ACHN (cell line): ENCODE measurements at regions not wholly inside any gene's neighbourhood (a gene's known extent, or its start where the extent isn't known, plus 50 kb on each side); places are given as distances from the start of the nearest gene placed in this dataset.

Experiments
- DNase-seq: peaks from one replicate; pipeline ENCODE4 v3.0.0-alpha.2; 2015
- in situ Hi-C: cut with HindIII; loops from 2 replicates; pipeline ENCODE4 v1.10.0; 2017; ENCODE audit warnings: low sequenced_read_pairs, low pct_ligation_motif_present, low pct_unique_long_range_greater_than_20kb

DNA sequence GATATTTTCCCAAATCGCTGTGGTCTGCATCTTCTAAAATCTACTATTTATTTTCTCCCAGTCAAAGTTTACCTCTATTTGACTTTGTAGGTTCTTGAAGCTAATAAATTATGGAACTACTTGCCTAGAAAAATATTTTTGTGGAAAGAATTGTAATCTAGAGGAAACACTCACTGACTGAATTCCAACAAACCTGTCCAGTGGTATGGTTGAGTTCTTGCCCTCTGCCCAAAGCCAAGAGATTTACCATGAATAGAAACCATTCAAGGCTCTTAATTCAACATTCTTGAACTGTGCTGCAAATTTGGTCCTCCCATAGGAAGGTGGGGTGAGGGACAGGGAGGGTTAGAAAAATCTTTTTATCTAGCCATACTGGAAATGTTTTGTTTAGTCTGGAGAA, 233.9 kb upstream of the MAP3K1 start:
- in situ Hi-C loops: no loop called here
- DNase-seq: no peak

DNA sequence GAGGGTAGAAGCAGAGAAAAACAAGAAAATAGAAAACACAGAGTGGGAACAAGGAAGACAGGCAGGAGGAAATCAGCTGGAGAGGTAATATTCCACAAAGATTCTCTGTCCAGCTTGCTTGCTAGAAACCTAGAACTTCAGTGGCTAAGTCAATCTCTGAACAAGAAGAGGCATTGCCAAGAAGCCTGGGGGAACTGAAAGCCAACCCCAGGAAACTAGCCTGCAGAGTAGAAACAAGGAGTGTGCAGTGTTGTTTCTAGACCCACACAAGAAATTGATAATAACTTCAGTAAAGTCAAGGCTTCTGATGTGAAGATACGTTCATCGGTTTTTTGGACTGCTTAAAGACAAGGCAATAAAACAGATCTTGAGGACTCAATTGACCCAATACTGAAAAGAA, 234.5 kb upstream of the MAP3K1 start:
- in situ Hi-C loops: no loop called here

DNA sequence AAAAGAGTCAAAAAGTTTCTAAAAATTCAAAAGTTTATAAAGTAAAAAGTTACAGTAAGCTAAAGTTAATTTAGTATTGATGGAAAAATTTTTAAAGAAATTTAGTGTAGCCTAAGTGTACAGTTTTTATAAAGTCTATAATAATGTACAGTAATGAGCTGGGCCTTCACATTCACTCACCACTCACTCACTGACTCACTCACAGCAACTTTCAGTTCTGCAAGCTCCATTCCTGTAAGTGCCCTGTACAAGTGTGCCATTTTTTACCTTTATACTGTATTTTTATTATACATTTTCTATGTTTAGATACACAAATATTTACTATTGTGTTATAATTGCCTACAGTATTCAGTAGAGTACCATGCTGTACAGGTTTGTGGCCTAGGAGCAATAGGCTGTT, 239.5 kb upstream of the MAP3K1 start:
- no peak for DNase-seq
- in situ Hi-C loops: no loop called here

More for the DNA sequence above, 234.5 kb upstream of the MAP3K1 start:
- DNase-seq: no peak

DNA sequence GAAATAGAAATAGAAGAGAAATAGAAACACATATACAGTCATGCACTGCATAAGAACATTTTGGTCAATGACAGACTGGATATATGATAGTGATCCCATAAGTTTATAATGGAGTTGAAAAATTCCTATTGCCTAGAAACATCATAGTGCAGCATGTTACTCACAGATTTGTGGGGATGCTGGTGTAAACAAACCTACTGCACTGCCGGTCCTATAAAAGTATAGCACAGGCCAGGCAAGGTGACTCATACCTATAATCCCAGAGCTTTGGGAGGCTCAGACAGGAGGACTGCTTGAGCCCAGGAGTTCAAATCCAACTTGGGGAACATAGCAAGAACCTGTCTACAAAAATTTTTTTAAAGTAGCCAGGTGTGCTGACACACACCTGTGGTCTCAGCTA, 240.6 kb upstream of the MAP3K1 start:
- DNase-seq: no peak
- in situ Hi-C loops: no loop called here

- no peak for DNase-seq
- in situ Hi-C loops: no loop called here
Observed at GRCh38 chr5:56569566-56569965, 245.8 kb upstream of the MAP3K1 start.

GRCh38 chr5:56569076-56569475, 246.3 kb upstream of the MAP3K1 start:
- in situ Hi-C loops: no loop called here
- DNase-seq: no peak

GRCh38 chr5:56567278-56567677, 248.1 kb upstream of the MAP3K1 start:
- in situ Hi-C loops: no loop called here
- no peak for DNase-seq

GRCh38 chr5:56566374-56567249, 248.7 kb upstream of the MAP3K1 start:
- in situ Hi-C loops: no loop called here

GRCh38 chr5:56565644-56566043, 249.7 kb upstream of the MAP3K1 start:
- no peak for DNase-seq
- in situ Hi-C loops: no loop called here

More at GRCh38 chr5:56566374-56567249, 248.7 kb upstream of the MAP3K1 start:
- DNase-seq: no peak

- no peak for DNase-seq
- in situ Hi-C loops: no loop called here
Observed at GRCh38 chr5:56565283-56565615, 250.1 kb upstream of the MAP3K1 start.

GRCh38 chr5:56564541-56565282, 250.6 kb upstream of the MAP3K1 start:
- in situ Hi-C loops: no loop called here
- DNase-seq: no peak

DNA sequence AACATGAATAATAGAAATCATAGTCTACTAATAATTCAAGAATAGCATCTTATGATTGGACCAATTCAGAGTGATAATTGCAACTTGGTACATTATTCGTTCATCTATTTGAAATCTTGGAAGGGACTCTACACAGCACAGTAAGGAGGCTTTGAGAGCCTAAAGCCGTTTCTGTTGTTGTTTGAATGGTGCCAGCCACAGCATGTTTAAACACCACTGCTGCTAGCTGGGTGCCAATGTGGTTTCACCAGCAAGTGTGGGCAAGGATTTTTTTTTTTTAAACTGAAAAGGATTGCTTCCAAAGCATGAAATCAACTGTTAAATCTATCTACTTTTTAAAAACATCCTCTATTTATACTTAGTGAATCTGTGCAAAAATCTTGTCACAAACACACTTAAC, 253.9 kb upstream of the MAP3K1 start:
- in situ Hi-C loops: no loop called here
- DNase-seq: no peak

- no peak for DNase-seq
- in situ Hi-C loops: no loop called here
Observed at GRCh38 chr5:56558131-56558745, 257.1 kb upstream of the MAP3K1 start.

- in situ Hi-C loops: no loop called here
- DNase-seq: no peak
Observed at GRCh38 chr5:56557198-56557597, 258.2 kb upstream of the MAP3K1 start.

DNA sequence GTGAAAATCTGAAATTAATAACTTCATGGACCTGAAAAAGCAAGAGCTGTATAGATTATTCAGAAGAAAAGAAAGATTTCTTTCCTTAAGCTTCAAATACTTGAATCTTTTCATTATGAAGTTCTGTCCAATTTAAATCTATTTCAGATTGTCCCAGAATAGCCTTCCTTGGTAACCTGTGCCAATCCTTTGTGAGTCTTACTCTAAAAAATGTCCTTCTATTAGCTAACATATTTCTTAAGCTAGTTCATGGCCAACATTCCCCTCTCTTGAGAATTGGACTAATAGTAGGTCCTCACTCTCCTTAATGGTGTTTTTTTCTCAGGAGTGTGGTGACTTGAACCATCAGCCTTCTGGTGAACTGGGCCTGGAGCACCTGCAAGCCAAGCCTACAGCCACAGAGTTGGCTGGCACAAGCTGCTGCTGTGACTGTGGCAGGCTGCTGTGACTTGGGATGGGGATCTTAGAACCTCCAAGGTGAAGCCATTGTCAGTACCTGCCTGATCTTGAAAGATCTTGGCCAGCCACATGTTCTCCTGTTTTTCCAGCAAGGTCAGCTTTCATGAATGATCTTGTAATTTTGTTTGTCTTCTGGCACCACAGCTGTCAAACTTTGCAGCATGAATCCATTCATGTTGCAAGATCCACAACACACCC, 262.6 kb upstream of the MAP3K1 start:
- DNase-seq: no peak
- in situ Hi-C loops: no loop called here

- in situ Hi-C loops: no loop called here
- DNase-seq: no peak
Observed at GRCh38 chr5:56550227-56550626, 265.1 kb upstream of the MAP3K1 start.

- no peak for DNase-seq
- in situ Hi-C loops: no loop called here
Observed at GRCh38 chr5:56549096-56549886, 266.1 kb upstream of the MAP3K1 start.

GRCh38 chr5:56545016-56545415, 270.3 kb upstream of the MAP3K1 start:
- in situ Hi-C loops: no loop called here
- DNase-seq: no peak
